HepG2 (cell line): ENCODE measurements at regions not wholly inside any gene's neighbourhood (a gene's known extent, or its start where the extent isn't known, plus 50 kb on each side); places are given as distances from the start of the nearest gene placed in this dataset.

ENCODE experiments used
- ATAC-seq: fragments of 200-7000 bp; cut with Tn5 transposase; 3 replicates; pipeline ENCODE4 v1.9.1; 2020; ENCODE audit warnings: mild to moderate bottlenecking, moderate library complexity
- BruUV-seq: library from RNA; stranded (reverse); fragments of 400-500 nt; replicated peaks from 2 replicates; lab custom pipeline; 2021; lab: Mats Ljungman, UMichigan
- CTCF ChIA-PET: fragments of 300-600 bp; formaldehyde crosslinking; extraction: SDS; loops from one replicate; lab custom pipeline; 2021; ENCODE audit warnings: low total read pairs, inconsistent platforms, low intra/inter-chr PET ratio; lab: Yijun Ruan, JAX
- POLR2A ChIA-PET: fragments of 350-600 bp; sonication (Branson Sonifier 250); formaldehyde crosslinking; loops from one replicate; lab custom pipeline; 2020; ENCODE audit warnings: antibody characterized with exemption, inconsistent platforms; lab: Yijun Ruan, JAX
- DNase-seq: peaks from one replicate; pipeline ENCODE4 v3.0.0-alpha.2; 2015; ENCODE audit warnings: low spot score
- FAIRE-seq: peaks from 3 replicates; lab custom pipeline; 2011; peaks lifted over from hg19 to GRCh38; lab: Jason Lieb, UNC
- H2AFZ ChIP-seq: one replicate; pipeline ENCODE4 v1.6.1; 2011; ENCODE audit warnings: low read length, inconsistent platforms
- H3K27ac ChIP-seq: fragments of 300-600 bp; 3 replicates; pipeline ENCODE4 v1.8.0; 2011; ENCODE audit warnings: mixed run types, mild to moderate bottlenecking, mixed read lengths, low read length, inconsistent platforms; ENCODE audit not compliant: insufficient read depth; ENCODE audit errors: extremely low read length
- H3K27me3 ChIP-seq, 2 experiments: fragments of 200-600 bp in 1 of 2; 2 replicates in 1 of 2; 3 replicates in 1 of 2; pipeline versions ENCODE4 v1.6.0 to v1.8.0; 2011; ENCODE audit warnings: low read length in 2 of 2, mild to moderate bottlenecking in 2 of 2, moderate library complexity in 2 of 2, inconsistent platforms in 1 of 2; ENCODE audit not compliant: insufficient read depth in 2 of 2, control insufficient read depth in 1 of 2
- H3K36me3 ChIP-seq, 2 experiments: fragments of 200-600 bp in 1 of 2; replicated peaks in 1 of 2; 2 replicates in 1 of 2; 3 replicates in 1 of 2; pipeline versions ENCODE4 v1.5.1 to v1.8.0; 2011; ENCODE audit warnings: low read length in 2 of 2, inconsistent platforms in 1 of 2; ENCODE audit not compliant: insufficient read depth in 2 of 2, control insufficient read depth in 1 of 2
- H3K4me1 ChIP-seq: 2 replicates; pipeline ENCODE4 v1.5.1; 2012; ENCODE audit warnings: low read length, inconsistent platforms; ENCODE audit not compliant: insufficient read depth
- H3K4me2 ChIP-seq: 2 replicates; pipeline ENCODE4 v1.6.0; 2011; ENCODE audit warnings: low read depth, low read length, inconsistent platforms
- H3K4me3 ChIP-seq, 3 experiments: fragments of 200-600 bp in 1 of 3; sonication (generic), shearing (Covaris generic) in 1 of 3; replicated peaks in 1 of 3; 2 replicates each; pipeline ENCODE4 v1.5.1; 2011 to 2016; ENCODE audit warnings: low read length in 3 of 3, inconsistent platforms in 2 of 3, low read depth in 2 of 3, mild to moderate bottlenecking in 2 of 3, control low read depth in 1 of 3, mixed read lengths in 1 of 3; ENCODE audit not compliant: insufficient read depth in 1 of 3
- H3K79me2 ChIP-seq: one replicate; pipeline ENCODE4 v1.6.1; 2011; ENCODE audit warnings: low read length, inconsistent platforms; ENCODE audit not compliant: insufficient read depth
- H3K9ac ChIP-seq: 2 replicates; pipeline ENCODE4 v1.6.0; 2011; ENCODE audit warnings: mild to moderate bottlenecking, low read depth, low read length, inconsistent platforms; ENCODE audit not compliant: insufficient read depth
- H3K9me3 ChIP-seq: 2 replicates; pipeline ENCODE4 v1.5.1; 2012; ENCODE audit warnings: mild to moderate bottlenecking, low read length
- H4K20me1 ChIP-seq: 2 replicates; pipeline ENCODE4 v1.6.0; 2011; ENCODE audit warnings: inconsistent platforms, mild to moderate bottlenecking, low read length, moderate library complexity; ENCODE audit not compliant: insufficient read depth
- ATAD3A ChIP-seq: sonication (generic); formaldehyde crosslinking; IDR thresholded peaks from 2 replicates; pipeline ENCODE4 v1.4.0; 2020; ENCODE audit warnings: missing genetic modification reagents
- JDP2 ChIP-seq: sonication (generic); formaldehyde crosslinking; IDR thresholded peaks from 2 replicates; pipeline ENCODE4 v1.8.1; 2022; ENCODE audit warnings: missing genetic modification reagents, borderline replicate concordance
- KAT2B ChIP-seq: fragments of 150-350 bp; IDR thresholded peaks from 2 replicates; pipeline ENCODE4 v1.6.1; 2014; ENCODE audit warnings: low read depth, low read length, borderline replicate concordance
- MBNL3 ChIP-seq: fragments of 250-450 bp; sonication (Bioruptor Pico); conservative IDR thresholded peaks from 2 replicates; pipeline ENCODE4 v1.8.0; 2022; ENCODE audit warnings: mild to moderate bottlenecking, inconsistent platforms
- MTERF4 ChIP-seq: sonication (generic); formaldehyde crosslinking; IDR thresholded peaks from 2 replicates; pipeline ENCODE4 v1.8.0; 2023; ENCODE audit warnings: mild to moderate bottlenecking, missing genetic modification reagents
- NFE2L2 ChIP-seq: fragments of 150-350 bp; IDR thresholded peaks from 2 replicates; pipeline ENCODE4 v1.6.1; 2014; ENCODE audit warnings: low read length
- SIN3B ChIP-seq: fragments of 150-350 bp; IDR thresholded peaks from 2 replicates; pipeline ENCODE4 v1.6.1; 2014; ENCODE audit warnings: low read length
- SSRP1 ChIP-seq: IDR thresholded peaks from 2 replicates; pipeline ENCODE4 v1.6.1; 2016; ENCODE audit warnings: control low read depth
- TP53 ChIP-seq: sonication (generic); formaldehyde crosslinking; conservative IDR thresholded peaks from 2 replicates; pipeline ENCODE4 v1.4.0; 2020; ENCODE audit warnings: missing genetic modification reagents
- ZBTB7B ChIP-seq: sonication (generic); formaldehyde crosslinking; IDR thresholded peaks from 2 replicates; pipeline ENCODE4 v1.4.0; 2020; ENCODE audit warnings: missing genetic modification reagents
- ZFP1 ChIP-seq: IDR thresholded peaks from 2 replicates; pipeline ENCODE4 v1.6.1; 2016
- ZNF264 ChIP-seq: sonication (generic); formaldehyde crosslinking; IDR thresholded peaks from 2 replicates; pipeline ENCODE4 v1.4.0; 2020; ENCODE audit warnings: missing genetic modification reagents
- ZNF432 ChIP-seq: sonication (generic); formaldehyde crosslinking; IDR thresholded peaks from 2 replicates; pipeline ENCODE4 v1.5.0; 2020; ENCODE audit warnings: missing genetic modification reagents, mild to moderate bottlenecking, borderline replicate concordance
- ZNF512 ChIP-seq: sonication (generic); formaldehyde crosslinking; IDR thresholded peaks from 2 replicates; pipeline ENCODE4 v1.4.0; 2020; ENCODE audit warnings: mild to moderate bottlenecking, missing genetic modification reagents
- ZNF607 ChIP-seq: sonication (generic); formaldehyde crosslinking; IDR thresholded peaks from 2 replicates; pipeline ENCODE4 v1.5.1; 2020; ENCODE audit warnings: missing genetic modification reagents, mild to moderate bottlenecking, borderline replicate concordance
- ZNF746 ChIP-seq: sonication (generic); formaldehyde crosslinking; IDR thresholded peaks from 2 replicates; pipeline ENCODE4 v1.8.0; 2022; ENCODE audit warnings: mild to moderate bottlenecking, missing genetic modification reagents
- WGBS: methylation state at CpG from one replicate; pipeline ENCODE4 v1.1.6; 2017; ENCODE audit warnings: low lambda C conversion rate; 5-methylcytosine and 5-hydroxymethylcytosine counted together
- in situ Hi-C: cut with HindIII; loops from 2 replicates; pipeline ENCODE4 v1.10.0; 2017; ENCODE audit warnings: low pct_unique_long_range_greater_than_20kb; ENCODE audit not compliant: extremely low pct_ligation_motif_present
- intact Hi-C: fragments of 100-400 bp; cut with micrococcal nuclease; formaldehyde crosslinking; loops from one replicate; pipeline ENCODE4 v1.10.0; 2022; ENCODE audit not compliant: unreplicated experiment

DNA sequence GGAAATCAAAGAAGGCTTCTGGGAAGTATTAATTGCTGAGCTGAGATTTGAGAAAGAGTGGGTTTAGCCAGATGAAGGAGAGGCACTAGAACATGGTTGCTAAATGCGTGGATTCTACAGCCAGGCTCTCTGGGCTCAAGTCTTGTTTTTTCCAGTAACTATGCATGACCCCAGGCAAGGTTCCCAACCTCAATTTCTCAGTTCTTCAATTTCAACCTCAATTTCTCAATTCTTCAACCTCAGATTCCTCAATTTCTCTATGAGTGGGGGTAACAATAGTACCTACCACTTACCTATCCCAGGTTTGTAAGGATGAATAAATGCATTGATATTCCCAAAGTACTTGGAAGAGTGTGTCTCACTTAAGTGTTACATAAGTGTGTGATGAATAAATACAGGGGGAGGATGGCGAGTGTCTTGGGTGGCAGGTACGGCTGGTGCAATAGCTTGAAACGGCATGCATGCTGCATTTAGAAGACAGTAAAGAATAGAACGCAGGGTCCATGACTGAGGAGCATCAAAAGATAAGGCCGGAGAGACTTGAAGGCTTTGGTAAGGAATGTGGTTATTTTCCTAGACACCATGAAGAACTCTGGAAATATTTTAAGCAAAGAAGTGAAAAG, 149.1 kb upstream of the ATP2B1 start:
- Histone ChIP-seq H4K20me1 (no peaks in the 10 kb centered on the region), H3K4me2 (no peak overlapping the region), H3K79me2 (no peaks in the 10 kb centered on the region), H3K27ac (no peak overlapping the region), H3K27me3 (no peaks in the 10 kb centered on the region), H3K4me1 (no peaks in the 10 kb centered on the region), H3K9me3 (no peaks in the 10 kb centered on the region), H3K9ac (no peak overlapping the region), H2AFZ (no peak overlapping the region), H3K4me3 (no peak overlapping the region), H3K36me3 (no peaks in the 10 kb centered on the region)
- WGBS: 33% methylated on average over 6 of the region's 6 CpGs
- no peak for FAIRE-seq
- in situ Hi-C loops: no loop called here
- BruUV-seq: no TSS peak
- POLR2A ChIA-PET: no interaction called here
- ATAC-seq: no peak
- DNase-seq: no peak
- CTCF ChIA-PET: no interaction called here
- TF ChIP-seq TP53 (CRISPR knock-in tag) (no peak), ZNF432 (CRISPR knock-in tag) (no peak), KAT2B (no peak), ZNF512 (CRISPR knock-in tag) (no peak), MTERF4 (no peak), NFE2L2 (no peak), ZNF746 (CRISPR knock-in tag) (no peak), JDP2 (CRISPR knock-in tag) (no peak), ZNF264 (CRISPR knock-in tag) (no peak), SSRP1 (no peak), ATAD3A (CRISPR knock-in tag) (no peak), ZNF607 (CRISPR knock-in tag) (no peak), ZBTB7B (CRISPR knock-in tag) (no peak), SIN3B (no peak), MBNL3 (CRISPR knock-in tag) (no peak), ZFP1 (CRISPR knock-in tag) (no peak)
- intact Hi-C loops: no loop called here
